ENCODE measurements at regions not wholly inside any gene's neighbourhood (a gene's known extent, or its start where the extent isn't known, plus 50 kb on each side); places are given as distances from the start of the nearest gene placed in this dataset.

- WGBS, 2 donors (ENCODE audit: low coverage in 1 of 2): 70 to 87% methylated on average over 3 to 6 of the region's 10 CpGs
- Histone ChIP-seq H3K27me3 (no peaks in the 10 kb centered on the region), H3K27ac (no peak overlapping the region), H3K36me3 (no peaks in the 10 kb centered on the region), H3K9me3 (no peaks in the 10 kb centered on the region), H3K4me1 (no peaks in the 10 kb centered on the region), H3K4me3 (no peak overlapping the region)
- TF ChIP-seq EP300 (IDR thresholded peaks at IDR 0.05) (no peak), POLR2A (IDR thresholded peaks at IDR 0.05) (no peak), POLR2AphosphoS5 (IDR thresholded peaks at IDR 0.05) (no peak)
- TF ChIP-seq, protein P1, sequence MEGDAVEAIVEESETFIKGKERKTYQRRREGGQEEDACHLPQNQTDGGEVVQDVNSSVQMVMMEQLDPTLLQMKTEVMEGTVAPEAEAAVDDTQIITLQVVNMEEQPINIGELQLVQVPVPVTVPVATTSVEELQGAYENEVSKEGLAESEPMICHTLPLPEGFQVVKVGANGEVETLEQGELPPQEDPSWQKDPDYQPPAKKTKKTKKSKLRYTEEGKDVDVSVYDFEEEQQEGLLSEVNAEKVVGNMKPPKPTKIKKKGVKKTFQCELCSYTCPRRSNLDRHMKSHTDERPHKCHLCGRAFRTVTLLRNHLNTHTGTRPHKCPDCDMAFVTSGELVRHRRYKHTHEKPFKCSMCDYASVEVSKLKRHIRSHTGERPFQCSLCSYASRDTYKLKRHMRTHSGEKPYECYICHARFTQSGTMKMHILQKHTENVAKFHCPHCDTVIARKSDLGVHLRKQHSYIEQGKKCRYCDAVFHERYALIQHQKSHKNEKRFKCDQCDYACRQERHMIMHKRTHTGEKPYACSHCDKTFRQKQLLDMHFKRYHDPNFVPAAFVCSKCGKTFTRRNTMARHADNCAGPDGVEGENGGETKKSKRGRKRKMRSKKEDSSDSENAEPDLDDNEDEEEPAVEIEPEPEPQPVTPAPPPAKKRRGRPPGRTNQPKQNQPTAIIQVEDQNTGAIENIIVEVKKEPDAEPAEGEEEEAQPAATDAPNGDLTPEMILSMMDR (IDR thresholded peaks at IDR 0.05): no peak
- no peak for ATAC-seq
Observed at GRCh38 chr5:5628866-5629606, 206.6 kb downstream of the ICE1 start.

GRCh38 chr5:5626412-5626811, 203.9 kb downstream of the ICE1 start:
- 73 to 83% methylated on average over 1 of the region's 1 CpG for WGBS, 2 donors (ENCODE audit: low coverage in 1 of 2)
- no peak overlapping the region for H3K27ac ChIP-seq
- H3K4me1 ChIP-seq: no peaks in the 10 kb centered on the region
- H3K27me3 ChIP-seq: no peaks in the 10 kb centered on the region
- no peak for ATAC-seq
- H3K36me3 ChIP-seq: no peaks in the 10 kb centered on the region
- H3K4me3 ChIP-seq: no peak overlapping the region
- peaks cover 0 to 8% (median 0%) of the 10 kb centered on the region in 3 donors for H3K9me3 ChIP-seq
- no peak for TF ChIP-seq EP300 (IDR thresholded peaks at IDR 0.05)
- no peak for TF ChIP-seq POLR2A (IDR thresholded peaks at IDR 0.05)
- TF ChIP-seq, protein P1 (IDR thresholded peaks at IDR 0.05): no peak
- no peak for TF ChIP-seq POLR2AphosphoS5 (IDR thresholded peaks at IDR 0.05)

GRCh38 chr5:5625491-5625890, 203.0 kb downstream of the ICE1 start:
- no peaks in the 10 kb centered on the region for H3K36me3 ChIP-seq
- no peak overlapping the region for H3K4me3 ChIP-seq
- TF ChIP-seq POLR2A (IDR thresholded peaks at IDR 0.05): no peak
- no peak for TF ChIP-seq EP300 (IDR thresholded peaks at IDR 0.05)
- no peaks in the 10 kb centered on the region for H3K27me3 ChIP-seq
- no peak for ATAC-seq
- peaks cover 0 to 8% (median 0%) of the 10 kb centered on the region in 3 donors for H3K9me3 ChIP-seq
- H3K4me1 ChIP-seq: no peaks in the 10 kb centered on the region
- no peak overlapping the region for H3K27ac ChIP-seq
- WGBS, 2 donors (ENCODE audit: low coverage in 1 of 2): 73 to 84% methylated on average over 3 of the region's 3 CpGs

DNA sequence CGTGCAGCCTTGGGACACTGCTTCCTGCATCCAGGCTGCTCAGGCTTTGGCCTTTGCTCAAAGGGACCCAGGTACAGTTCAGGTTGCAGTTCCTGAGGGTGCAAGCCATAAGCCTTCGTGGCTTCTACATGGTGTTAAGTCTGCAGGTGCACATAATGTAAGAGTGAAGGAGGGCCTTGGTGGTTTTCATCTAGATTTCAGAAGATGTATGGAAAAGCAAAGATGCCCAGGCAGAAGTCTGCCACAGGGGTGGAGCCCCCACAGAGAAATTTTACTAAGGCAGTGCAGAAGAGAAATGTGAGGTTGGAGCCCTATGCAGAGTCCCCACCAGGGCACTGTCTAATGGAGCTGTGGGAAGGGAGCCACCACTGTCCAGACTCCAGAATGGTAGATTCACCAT, 200.9 kb downstream of the ICE1 start:
- H3K27ac ChIP-seq: no peak overlapping the region
- no peak overlapping the region for H3K4me3 ChIP-seq
- H3K4me1 ChIP-seq: no peaks in the 10 kb centered on the region
- H3K27me3 ChIP-seq: no peaks in the 10 kb centered on the region
- no peaks in the 10 kb centered on the region for H3K36me3 ChIP-seq
- ATAC-seq: no peak
- peaks cover 0 to 8% (median 0%) of the 10 kb centered on the region in 3 donors for H3K9me3 ChIP-seq
- 50% methylated on average over 1 of the region's 2 CpGs; no CpG with 5 or more reads in 1 of the 2 donors for WGBS, 2 donors (ENCODE audit: low coverage in 1 of 2)
- no peak for TF ChIP-seq EP300 (IDR thresholded peaks at IDR 0.05)
- TF ChIP-seq POLR2A (IDR thresholded peaks at IDR 0.05): no peak
- no peak for TF ChIP-seq POLR2AphosphoS5 (IDR thresholded peaks at IDR 0.05)
- TF ChIP-seq, protein P1 (IDR thresholded peaks at IDR 0.05): no peak

- Histone ChIP-seq H3K4me1 (no peaks in the 10 kb centered on the region), H3K36me3 (no peaks in the 10 kb centered on the region), H3K27me3 (no peaks in the 10 kb centered on the region), H3K9me3 (peaks cover 0 to 8% (median 0%) of the 10 kb centered on the region in 3 donors), H3K27ac (no peak overlapping the region), H3K4me3 (no peak overlapping the region)
- ATAC-seq: no peak
- TF ChIP-seq POLR2A (IDR thresholded peaks at IDR 0.05) (no peak), POLR2AphosphoS5 (IDR thresholded peaks at IDR 0.05) (no peak), EP300 (IDR thresholded peaks at IDR 0.05) (no peak)
- TF ChIP-seq, protein P1 (IDR thresholded peaks at IDR 0.05): no peak
Observed at GRCh38 chr5:5622806-5623205, 200.3 kb downstream of the ICE1 start.

All from gastroesophageal sphincter (tissue), 4 donors.